HG03095 (cell line): ENCODE measurements at regions not wholly inside any gene's neighbourhood (a gene's known extent, or its start where the extent isn't known, plus 50 kb on each side); places are given as distances from the start of the nearest gene placed in this dataset.

Experiments
- ATAC-seq: cut with Tn5 transposase; IDR thresholded peaks from one replicate; pipeline ENCODE4 v1.9.1; 2021; ENCODE audit warnings: moderate library complexity; ENCODE audit not compliant: unreplicated experiment

GRCh38 chr10:88081457-88082054 is 218.1 kb downstream of the PTEN start:
- ATAC-seq: no peak

DNA sequence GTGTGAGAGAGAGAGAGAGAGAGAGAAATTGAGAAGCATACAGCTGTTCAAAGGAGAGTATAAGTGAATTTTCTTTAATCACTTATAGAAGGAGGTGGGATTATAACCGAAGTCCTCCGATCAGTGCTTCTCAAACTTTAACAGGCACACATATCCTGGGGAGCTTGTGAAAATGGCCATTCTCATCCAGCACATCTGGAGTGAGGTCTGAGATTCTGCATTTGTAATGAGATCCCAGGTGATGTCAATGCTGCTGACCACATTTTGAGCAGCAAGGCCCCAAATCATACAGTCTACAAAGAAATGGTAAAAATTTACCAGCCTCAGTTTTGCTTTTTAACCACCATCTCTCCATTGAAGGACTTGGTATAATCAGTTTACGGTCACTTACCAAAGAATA is 219.0 kb downstream of the PTEN start:
- peak; percentile 39 for ATAC-seq

DNA sequence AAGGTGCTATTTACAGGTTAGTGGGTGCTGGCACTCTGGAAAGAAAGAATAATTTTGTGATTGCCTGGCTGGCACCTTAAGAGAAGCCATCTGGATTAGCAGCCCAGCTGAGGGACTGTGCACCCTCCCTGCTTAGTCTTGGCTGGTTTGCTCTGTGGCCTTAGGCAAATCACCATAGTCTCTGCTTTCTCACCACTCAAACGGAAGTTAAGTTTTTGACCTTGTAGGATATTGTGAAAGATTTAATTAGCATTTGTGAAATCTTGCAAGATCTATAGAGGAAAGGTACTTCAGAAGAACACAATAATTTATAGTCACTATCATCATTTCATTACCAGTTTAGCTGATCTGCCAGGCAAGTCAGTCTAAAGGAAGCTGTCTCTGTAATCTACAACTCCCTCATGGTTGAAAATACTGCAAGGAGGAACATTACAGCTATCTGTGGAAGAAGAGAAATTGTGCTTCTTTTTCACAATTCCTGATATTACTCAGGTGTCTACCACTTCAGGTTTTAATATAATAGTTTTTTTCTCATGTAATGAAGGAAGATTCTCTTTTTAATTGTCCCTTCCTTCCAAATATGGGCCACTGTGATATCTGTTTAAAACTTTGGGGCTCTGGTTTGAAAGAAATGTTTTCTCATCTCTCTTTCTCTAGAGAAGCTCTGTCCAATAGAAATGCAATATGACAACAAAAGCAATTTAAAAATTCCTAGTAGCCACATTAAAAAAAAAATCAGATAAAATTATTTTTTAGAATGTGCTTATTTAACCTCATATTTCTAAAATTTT is 219.6 kb downstream of the PTEN start:
- peak; percentile 73 for ATAC-seq

DNA sequence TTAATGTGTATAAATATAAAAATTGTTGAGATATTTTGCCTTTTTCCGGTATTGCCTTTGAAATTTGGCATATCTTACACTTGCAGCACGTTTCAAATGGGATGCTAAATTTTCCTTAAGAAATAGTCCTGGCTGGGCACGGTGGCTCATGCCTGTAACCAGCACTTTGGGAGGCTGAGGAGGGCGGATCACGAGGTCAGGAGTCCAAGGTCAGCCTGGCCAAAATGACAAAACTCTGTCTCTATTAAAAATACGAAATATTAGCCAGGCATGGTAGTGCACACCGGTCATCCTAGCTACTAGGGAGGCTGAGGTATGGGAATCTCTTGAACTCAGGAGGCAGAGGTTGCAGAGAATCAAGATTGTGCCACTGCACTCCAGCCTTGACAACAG is 220.2 kb downstream of the PTEN start:
- no peak for ATAC-seq

GRCh38 chr10:88086187-88086960 is 222.9 kb downstream of the PTEN start:
- no peak for ATAC-seq

DNA sequence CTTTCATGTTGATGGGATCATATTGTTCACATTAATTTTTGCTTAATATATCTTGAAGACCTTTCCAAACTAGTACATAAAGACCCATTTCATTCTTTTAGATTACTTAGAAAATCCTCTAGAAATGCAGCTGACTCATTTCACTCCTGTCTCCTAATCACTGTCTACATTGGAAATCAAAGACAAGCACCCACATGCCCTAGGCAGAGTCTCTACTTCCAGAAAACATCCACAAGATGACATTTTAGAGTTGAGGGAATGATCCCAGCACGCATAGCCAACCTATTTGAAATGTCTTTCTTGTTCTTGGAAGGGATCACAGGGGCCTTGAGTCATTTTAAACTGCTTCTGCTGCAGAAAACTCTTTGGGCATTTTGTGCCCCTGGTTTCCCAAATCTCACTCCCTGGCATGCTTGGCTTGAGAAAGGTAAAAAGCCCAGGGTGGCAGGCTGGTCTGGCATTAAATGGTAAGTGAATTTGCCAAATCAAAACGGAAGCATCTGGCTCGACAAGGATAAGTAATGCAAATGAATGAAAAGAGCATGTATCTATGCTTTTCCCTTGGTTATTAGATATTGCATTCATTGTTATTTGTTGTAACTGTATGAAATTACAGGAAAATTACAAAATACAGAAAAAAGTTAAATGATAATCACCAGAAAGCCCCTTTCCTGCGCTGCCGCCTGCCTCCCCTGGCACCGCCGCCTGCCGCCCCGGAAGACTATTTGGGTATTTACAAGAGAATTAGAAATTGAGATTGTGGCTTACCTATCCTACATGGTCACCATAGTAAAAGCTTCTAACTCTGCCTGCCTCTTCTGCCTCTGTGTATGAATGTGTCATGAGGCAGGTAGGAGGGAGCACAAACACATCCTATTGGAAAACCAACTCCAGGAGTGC is 225.3 kb downstream of the PTEN start:
- no peak for ATAC-seq

DNA sequence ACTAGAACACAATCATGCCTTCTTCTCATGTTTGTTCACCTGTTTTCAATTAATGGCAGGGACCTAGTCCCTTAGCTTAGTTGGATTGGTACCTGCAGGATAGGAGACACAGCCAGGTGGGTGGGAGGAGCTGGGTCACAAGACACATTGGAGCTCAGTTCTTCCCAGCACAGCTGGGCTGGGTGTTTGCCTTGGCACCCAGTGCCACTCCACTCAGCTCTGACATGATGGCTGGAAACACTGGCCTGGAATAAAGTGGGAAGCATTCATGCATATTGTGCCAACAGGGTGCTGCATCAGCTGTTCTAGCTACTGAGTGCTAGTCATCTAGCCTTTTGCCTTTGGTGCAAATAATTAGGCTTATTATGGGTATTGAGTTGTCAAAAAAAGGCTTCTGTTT is 226.1 kb downstream of the PTEN start:
- ATAC-seq: no peak

GRCh38 chr10:88090568-88091214 is 227.3 kb downstream of the PTEN start:
- peak; percentile 37 for ATAC-seq

GRCh38 chr10:88091490-88092061 is 228.2 kb downstream of the PTEN start:
- ATAC-seq: peak; percentile 80

GRCh38 chr10:88092265-88092664 is 228.8 kb downstream of the PTEN start:
- ATAC-seq: no peak

DNA sequence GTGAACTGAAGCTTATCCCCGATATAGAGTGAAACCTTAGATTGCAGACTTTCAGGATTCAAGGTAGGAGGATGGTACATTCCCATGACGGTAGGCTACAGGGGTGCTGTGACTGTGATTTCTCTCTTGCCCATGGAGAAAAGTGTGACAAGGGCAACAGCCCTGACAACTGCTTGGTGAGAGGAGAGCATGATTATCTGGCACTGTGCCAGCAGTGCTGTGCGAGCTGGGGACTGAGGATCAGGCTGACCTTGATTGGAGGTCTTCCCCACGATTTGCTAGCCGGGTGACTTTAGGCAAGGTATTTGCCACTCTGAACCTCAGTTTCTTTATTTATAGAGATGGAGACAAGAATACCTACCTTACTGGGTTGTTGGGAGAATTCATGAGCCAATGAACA is 229.5 kb downstream of the PTEN start:
- no peak for ATAC-seq

DNA sequence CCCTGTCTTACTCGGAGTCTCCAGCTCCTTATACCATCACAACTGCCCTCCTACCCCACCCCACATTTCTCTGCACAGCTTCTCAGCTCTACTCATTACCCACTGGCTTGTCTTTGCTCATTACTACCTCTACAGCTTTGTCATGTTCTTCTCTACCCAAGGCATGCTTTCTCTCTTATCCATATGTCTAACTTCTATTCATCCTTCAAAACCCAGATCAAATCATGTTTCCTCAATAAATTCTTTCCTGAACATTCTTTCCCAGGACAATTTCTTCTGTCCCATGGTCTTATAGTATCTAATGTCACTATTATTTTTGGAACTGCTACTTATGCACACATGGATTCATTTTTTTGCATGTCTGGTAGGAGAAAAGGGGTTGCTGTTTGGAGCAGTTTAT is 231.4 kb downstream of the PTEN start:
- no peak for ATAC-seq

DNA sequence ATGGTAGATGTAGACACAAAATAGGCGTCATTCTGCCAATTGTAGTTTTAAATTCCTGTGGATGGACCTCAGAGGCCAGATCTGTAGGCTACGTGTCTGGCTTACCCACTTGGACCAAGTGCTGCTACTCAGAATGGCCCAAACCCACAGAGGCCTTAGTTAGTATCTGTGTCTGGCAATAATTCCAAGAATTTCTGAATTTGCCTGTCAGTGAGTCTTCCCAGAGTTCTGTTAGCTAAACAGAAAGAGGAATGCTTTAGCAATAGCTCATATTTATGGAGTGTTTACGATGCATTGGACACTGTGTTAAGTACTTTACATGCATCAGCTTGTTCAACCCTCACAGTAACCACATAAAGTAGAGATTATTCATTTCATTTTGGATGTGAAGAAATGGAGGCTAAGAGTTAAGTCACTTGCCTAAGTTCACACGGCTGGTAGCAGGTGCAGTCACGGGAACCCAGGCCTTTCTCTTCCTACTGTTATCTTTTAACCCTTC is 231.8 kb downstream of the PTEN start:
- no peak for ATAC-seq

- no peak for ATAC-seq
Observed at GRCh38 chr10:88095778-88096431, 232.5 kb downstream of the PTEN start.

- no peak for ATAC-seq
Observed at GRCh38 chr10:88097092-88097516, 233.7 kb downstream of the PTEN start.

GRCh38 chr10:88097536-88097935 is 234.1 kb downstream of the PTEN start:
- ATAC-seq: no peak

DNA sequence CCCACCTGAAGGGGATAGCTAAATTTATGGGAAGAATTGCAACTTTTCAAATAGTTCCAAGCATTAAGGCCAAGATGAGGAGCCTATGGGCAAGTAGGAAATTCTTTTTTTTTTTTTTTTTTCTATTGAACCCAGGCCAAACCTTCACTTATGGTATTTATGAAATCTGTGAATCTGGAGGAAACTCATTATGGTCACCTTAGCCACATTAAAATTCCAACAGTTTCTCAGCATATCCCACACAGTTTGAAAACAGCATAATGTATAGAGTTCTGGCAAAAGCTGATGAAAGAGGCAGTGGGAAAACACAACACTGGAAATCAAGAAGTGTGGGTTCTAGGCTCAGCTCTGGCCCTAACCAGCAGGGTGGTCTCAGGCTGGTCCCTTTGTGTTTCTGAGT is 236.9 kb downstream of the PTEN start:
- no peak for ATAC-seq

DNA sequence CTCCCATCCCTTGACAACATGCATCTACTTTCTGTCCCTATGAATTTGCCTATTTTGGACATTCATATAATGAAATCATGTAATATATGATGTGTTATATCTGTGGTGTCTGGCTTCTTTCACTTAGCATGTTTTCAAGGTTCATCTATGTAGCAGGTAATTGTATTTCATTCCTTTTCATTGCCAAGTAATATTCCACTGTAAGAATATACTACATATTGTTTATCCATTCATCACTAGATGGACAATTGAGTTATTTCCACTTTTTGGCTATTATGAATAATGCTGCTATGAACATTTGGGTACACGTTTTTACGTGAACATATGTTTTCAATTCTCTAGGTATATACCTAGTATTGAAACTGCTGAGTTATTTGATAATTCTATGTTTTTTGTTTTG is 238.2 kb downstream of the PTEN start:
- ATAC-seq: no peak

DNA sequence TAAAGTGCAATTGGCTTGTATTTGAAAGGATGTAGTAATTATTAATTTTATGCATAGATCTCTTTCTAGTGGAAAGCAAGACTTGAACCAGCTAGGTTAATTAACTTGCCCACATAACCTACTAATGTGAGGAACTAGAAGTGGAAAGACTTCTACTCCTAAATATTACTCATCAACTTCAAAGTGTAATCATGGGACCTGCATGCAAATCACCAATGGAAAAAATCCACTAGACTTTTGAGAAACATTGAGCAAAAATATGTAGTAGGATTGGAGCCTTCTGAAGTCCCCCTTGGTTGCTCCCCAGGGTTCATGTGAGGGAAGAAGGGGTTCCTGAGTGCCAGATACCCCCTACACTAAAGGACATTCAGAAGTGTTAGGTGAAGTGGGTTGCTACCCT is 240.2 kb downstream of the PTEN start:
- no peak for ATAC-seq
